Gastroesophageal sphincter (tissue), 4 donors: ENCODE measurements at regions not wholly inside any gene's neighbourhood (a gene's known extent, or its start where the extent isn't known, plus 50 kb on each side); places are given as distances from the start of the nearest gene placed in this dataset.

Experiments
- ATAC-seq: fragments of 150-250 bp; one replicate; pipeline ENCODE4 v1.9.1; 2016; ENCODE audit warnings: mild to moderate bottlenecking, moderate library complexity
- H3K27ac ChIP-seq, 4 donors: fragments of 200-600 bp; sonication (generic) in 3 of 4; 1 replicate in 3 of 4; 2 replicates in 1 of 4; pipeline ENCODE4 v1.5.1; 2016 to 2019
- H3K27me3 ChIP-seq: fragments of 200-600 bp; sonication (generic); one replicate; pipeline ENCODE4 v1.5.1; 2019
- H3K36me3 ChIP-seq, 2 donors: fragments of 200-600 bp; sonication (generic); one replicate each; pipeline ENCODE4 v1.5.1; 2019; ENCODE audit warnings: control low read depth in 1 of 2
- H3K4me1 ChIP-seq, 3 donors: fragments of 200-600 bp; sonication (generic); 1 replicate in 2 of 3; 2 replicates in 1 of 3; pipeline ENCODE4 v1.5.1; 2016 to 2019; ENCODE audit warnings: control low read depth in 2 of 3
- H3K4me3 ChIP-seq, 2 donors: fragments of 200-600 bp; sonication (generic); one replicate each; pipeline ENCODE4 v1.5.1; 2019; ENCODE audit warnings: mild to moderate bottlenecking in 1 of 2, moderate library complexity in 1 of 2
- H3K9me3 ChIP-seq, 3 donors: fragments of 200-600 bp; sonication (generic); one replicate each; pipeline ENCODE4 v1.5.1; 2017 to 2019; ENCODE audit warnings: control low read depth in 2 of 3
- CTCF ChIP-seq, 4 experiments: fragments of 200-600 bp in 2 of 4; fragments of 450-650 bp in 2 of 4; sonication (generic) in 1 of 4; IDR thresholded peaks; one replicate each; pipeline ENCODE4 v1.5.1; 2017 to 2019; ENCODE audit warnings: antibody characterized with exemption in 4 of 4, mild to moderate bottlenecking in 2 of 4, moderate library complexity in 2 of 4
- EP300 ChIP-seq: sonication (generic); formaldehyde crosslinking; IDR thresholded peaks from one replicate; pipeline ENCODE4 v1.6.1; 2017; ENCODE audit warnings: antibody characterized with exemption, mild to moderate bottlenecking
- POLR2A ChIP-seq, 2 donors: fragments of 450-650 bp; IDR thresholded peaks; one replicate each; pipeline ENCODE4 v1.6.1; 2017; ENCODE audit warnings: antibody characterized with exemption in 2 of 2, mild to moderate bottlenecking in 2 of 2, moderate library complexity in 1 of 2
- POLR2AphosphoS5 ChIP-seq: sonication (generic); formaldehyde crosslinking; IDR thresholded peaks from one replicate; pipeline ENCODE4 v1.6.1; 2017; ENCODE audit warnings: antibody characterized with exemption
- WGBS, 2 donors: methylation state at CpG; one replicate each; pipeline ENCODE4 v1.1.5; 2018; ENCODE audit warnings: low coverage in 1 of 2; 5-methylcytosine and 5-hydroxymethylcytosine counted together

- 82 to 86% methylated on average over 2 of the region's 2 CpGs for WGBS, 2 donors
These were observed 72.3 kb upstream of the RIOK3 start for GRCh38 chr18:23380817-23381216.

GRCh38 chr18:23383494-23383893 is 69.6 kb upstream of the RIOK3 start:
- Histone ChIP-seq H3K36me3 (peaks cover 0 to 14% of the 10 kb centered on the region in 2 donors), H3K27me3 (no peaks in the 10 kb centered on the region), H3K4me3 (no peak overlapping the region), H3K9me3 (no peaks in the 10 kb centered on the region), H3K4me1 (peaks cover 0 to 21% (median 1%) of the 10 kb centered on the region in 3 donors), H3K27ac (no peak overlapping the region)
- 100% methylated on average over 1 to 3 of the region's 7 CpGs for WGBS, 2 donors
- ATAC-seq, result no peak
- TF ChIP-seq CTCF (IDR thresholded peaks at IDR 0.05) (no peak), POLR2A (IDR thresholded peaks at IDR 0.05) (no peak), EP300 (no peak), POLR2AphosphoS5 (no peak)

More at GRCh38 chr18:23380817-23381216, 72.3 kb upstream of the RIOK3 start:
- Histone ChIP-seq H3K4me3 (no peak overlapping the region), H3K27ac (no peak overlapping the region), H3K9me3 (no peaks in the 10 kb centered on the region), H3K27me3 (no peaks in the 10 kb centered on the region), H3K4me1 (peaks cover 0 to 26% (median 7%) of the 10 kb centered on the region in 3 donors), H3K36me3 (peaks cover 0 to 14% of the 10 kb centered on the region in 2 donors)
- ATAC-seq, result no peak
- TF ChIP-seq POLR2AphosphoS5 (no peak), POLR2A (IDR thresholded peaks at IDR 0.05) (no peak), CTCF (IDR thresholded peaks at IDR 0.05) (no peak), EP300 (no peak)

GRCh38 chr18:23384778-23385736 is 68.0 kb upstream of the RIOK3 start:
- Histone ChIP-seq H3K4me1 (peaks cover 0 to 12% (median 0%) of the 10 kb centered on the region in 3 donors), H3K27ac (no peak overlapping the region), H3K27me3 (no peaks in the 10 kb centered on the region), H3K36me3 (peaks cover 0 to 14% of the 10 kb centered on the region in 2 donors), H3K4me3 (no peak overlapping the region), H3K9me3 (no peaks in the 10 kb centered on the region)
- no peak for ATAC-seq
- TF ChIP-seq POLR2AphosphoS5 (no peak), POLR2A (IDR thresholded peaks at IDR 0.05) (no peak), EP300 (no peak), CTCF (IDR thresholded peaks at IDR 0.05) (no peak)
- 90 to 93% methylated on average over 8 to 11 of the region's 13 CpGs for WGBS, 2 donors

GRCh38 chr18:23386317-23386716 is 66.8 kb upstream of the RIOK3 start:
- Histone ChIP-seq H3K4me3 (no peak overlapping the region), H3K27ac (no peak overlapping the region), H3K36me3 (peaks cover 0 to 14% of the 10 kb centered on the region in 2 donors), H3K27me3 (no peaks in the 10 kb centered on the region), H3K9me3 (no peaks in the 10 kb centered on the region), H3K4me1 (peaks cover 0 to 12% (median 0%) of the 10 kb centered on the region in 3 donors)
- ATAC-seq, result no peak
- TF ChIP-seq POLR2A (IDR thresholded peaks at IDR 0.05), result no peak
- no peak for TF ChIP-seq CTCF (IDR thresholded peaks at IDR 0.05)
- no peak for TF ChIP-seq POLR2AphosphoS5
- no peak for TF ChIP-seq EP300
- 77 to 80% methylated on average over 1 to 2 of the region's 3 CpGs for WGBS, 2 donors
